UCSD-AML1 (cell line): ENCODE measurements at regions not wholly inside any gene's neighbourhood (a gene's known extent, or its start where the extent isn't known, plus 50 kb on each side); places are given as distances from the start of the nearest gene placed in this dataset.

ENCODE experiments used
- DNase-seq: peaks from one replicate; lab custom pipeline; 2025; ENCODE audit not compliant: unreplicated experiment; lab: John Stamatoyannopoulos, UW

DNA sequence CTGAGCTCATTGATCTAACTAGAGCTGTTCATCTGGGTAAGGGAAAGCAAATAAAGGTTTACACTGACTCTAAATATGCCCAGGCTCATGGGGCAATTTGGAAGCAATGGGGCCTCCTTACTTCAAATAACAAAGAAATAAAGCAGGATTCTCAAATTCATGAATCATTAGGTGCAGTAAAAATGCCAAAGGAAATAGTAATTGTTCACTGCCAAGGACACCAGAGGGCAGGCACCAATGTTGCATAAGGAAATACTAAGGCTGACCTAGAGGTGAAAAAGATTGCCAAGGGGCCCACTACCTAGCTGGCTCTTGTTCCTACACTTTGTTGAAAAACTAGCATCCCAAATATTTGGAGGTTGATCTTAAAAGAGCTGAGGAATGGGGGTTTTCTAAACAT lies 1686.7 kb upstream of the MIR17HG start:
- no peak for DNase-seq

DNA sequence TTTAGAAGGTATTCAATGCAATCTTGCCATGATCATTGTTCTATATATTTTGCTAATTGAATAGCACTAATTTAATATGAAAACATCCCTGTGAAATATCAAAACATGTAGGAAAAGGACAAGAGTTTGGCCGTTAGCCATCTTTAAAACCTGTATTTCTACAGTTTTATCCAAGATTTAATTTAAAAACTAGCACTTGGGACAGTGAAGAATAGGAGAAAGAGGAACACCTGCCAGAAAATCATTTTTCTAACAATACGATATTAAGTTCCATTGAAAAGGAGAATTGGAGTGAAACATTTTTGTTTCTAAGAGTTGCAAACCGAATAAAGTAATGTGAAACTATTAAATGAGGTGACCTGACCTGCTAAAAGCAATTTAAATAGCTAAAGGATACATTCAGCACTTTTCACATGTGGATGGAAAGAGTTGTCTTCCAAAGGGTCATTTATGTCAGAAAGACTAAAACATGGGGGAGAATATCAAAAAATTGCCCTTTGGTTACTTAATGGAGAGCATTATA lies 1673.6 kb upstream of the MIR17HG start:
- no peak for DNase-seq

DNA sequence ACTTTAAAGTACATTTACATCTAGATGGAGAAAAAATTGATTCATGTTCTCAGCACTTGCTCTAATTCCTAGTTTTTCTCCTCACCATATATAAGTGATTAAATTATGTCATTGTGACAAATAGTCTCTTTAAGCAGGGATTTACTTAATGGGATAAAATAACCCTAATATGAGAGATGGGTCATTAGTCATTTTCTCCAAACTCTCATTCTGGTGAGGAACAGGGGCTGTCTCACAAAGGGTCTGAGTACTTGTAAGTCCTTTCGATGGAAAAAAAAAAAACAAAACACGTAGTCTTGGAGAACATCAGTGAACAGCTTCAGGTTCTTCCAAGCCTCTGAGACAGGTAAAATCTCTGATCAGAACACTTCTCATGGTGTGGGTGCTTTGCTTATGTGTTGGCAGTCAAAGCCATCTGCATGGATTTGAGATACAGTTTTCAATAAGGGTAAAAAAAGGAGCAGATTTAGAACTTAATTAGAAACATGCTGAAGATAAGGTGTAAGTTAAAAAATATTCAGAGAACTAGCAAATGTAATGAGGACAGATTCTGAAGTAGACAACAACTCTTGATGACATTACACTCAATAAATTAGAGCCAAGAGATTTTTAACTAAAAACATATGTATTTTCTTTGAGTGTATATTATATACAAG lies 1668.9 kb upstream of the MIR17HG start:
- DNase-seq, result no peak

DNA sequence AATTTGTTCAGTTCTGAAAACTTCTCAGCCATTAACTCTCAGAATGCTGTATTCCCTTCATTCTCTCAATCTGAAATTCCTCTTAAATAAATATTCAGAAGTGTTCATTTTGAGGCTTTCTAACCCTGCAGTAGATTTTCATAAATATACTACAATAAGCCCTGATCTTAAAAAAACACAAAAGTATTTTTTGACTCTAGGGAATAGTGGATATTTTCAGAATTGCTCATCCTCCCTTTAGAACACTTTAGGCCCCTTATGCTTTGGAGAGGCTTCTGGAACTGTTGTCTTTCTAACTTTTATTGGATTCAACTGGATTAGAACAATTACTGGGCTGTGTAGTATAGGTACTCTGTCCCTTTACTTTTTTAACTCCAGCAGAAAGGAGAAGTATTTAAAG lies 1662.6 kb upstream of the MIR17HG start:
- DNase-seq, result no peak

DNA sequence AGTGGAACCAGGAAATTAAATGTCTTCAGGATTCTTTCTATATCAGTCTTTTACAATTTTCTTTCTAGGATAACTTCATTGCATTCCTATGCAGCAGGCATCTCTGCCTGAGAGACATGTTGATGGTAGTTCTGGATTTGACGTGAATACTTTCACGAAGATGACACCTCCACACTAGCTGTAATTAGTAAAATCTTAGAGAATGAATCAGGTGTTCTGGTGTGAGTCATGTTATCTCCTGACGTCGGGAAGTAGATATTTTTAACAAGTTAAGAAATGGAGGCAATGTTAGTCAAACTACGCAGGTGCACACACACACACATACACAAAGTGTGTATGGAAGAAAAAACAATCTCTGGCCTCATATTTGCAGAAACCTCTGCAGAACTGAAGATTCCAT lies 1661.3 kb upstream of the MIR17HG start:
- no peak for DNase-seq

DNA sequence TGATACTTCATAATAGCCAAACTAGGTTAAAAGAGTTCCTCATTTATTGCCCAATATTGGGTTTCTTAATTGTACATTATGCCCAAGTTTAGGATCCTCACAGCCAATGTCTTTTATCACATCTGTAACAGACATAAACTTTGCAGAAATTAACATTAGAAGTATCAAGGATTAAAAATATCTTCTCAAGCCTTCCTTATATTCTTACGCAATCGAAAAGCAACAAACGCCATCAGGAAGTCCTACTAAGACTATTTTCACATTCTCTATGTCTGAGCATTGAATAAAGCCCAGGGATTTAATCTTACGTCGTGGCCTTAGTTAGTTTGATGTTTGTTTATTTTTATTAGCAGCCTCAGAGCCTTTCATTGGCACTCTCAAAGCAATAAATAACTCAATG lies 1660.4 kb upstream of the MIR17HG start:
- DNase-seq, result no peak

DNA sequence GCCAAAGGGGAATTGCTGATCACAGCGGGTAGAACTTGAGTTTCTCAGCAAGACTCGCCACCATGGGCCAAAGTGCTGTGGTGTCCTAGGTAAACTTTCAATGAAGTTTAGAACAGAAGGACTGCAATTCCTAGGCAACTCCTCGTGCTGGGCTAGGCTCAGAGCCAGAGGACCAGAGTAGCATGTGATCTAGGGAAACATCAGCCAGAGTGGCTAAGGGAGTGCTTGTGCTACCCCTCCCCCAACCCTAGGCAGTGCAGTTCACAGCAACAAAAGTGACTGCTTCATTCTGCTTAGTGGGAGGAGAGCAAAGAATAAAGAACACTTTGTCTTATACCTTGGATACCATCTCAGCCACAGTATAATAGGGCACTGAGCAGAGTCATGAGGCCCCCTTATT lies 1658.6 kb upstream of the MIR17HG start:
- DNase-seq, result no peak

DNA sequence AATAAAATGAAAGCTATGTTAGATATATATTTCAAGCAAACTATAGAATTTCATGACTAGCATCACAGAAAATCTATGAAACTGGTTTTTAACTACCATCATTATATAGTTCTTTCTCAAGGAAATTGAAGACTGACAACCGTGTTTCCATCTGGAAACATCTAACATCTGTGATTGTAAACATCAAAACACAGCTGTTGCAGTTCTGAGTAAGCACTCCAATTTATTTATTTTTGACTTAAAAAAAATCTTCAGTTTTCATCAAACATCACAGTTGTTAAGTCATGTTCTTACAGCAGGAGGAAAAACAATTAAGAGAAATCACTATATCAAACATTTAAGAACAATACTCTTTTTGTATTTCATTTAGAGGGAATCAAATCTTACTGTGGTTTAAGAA lies 1653.0 kb upstream of the MIR17HG start:
- DNase-seq, result no peak

DNA sequence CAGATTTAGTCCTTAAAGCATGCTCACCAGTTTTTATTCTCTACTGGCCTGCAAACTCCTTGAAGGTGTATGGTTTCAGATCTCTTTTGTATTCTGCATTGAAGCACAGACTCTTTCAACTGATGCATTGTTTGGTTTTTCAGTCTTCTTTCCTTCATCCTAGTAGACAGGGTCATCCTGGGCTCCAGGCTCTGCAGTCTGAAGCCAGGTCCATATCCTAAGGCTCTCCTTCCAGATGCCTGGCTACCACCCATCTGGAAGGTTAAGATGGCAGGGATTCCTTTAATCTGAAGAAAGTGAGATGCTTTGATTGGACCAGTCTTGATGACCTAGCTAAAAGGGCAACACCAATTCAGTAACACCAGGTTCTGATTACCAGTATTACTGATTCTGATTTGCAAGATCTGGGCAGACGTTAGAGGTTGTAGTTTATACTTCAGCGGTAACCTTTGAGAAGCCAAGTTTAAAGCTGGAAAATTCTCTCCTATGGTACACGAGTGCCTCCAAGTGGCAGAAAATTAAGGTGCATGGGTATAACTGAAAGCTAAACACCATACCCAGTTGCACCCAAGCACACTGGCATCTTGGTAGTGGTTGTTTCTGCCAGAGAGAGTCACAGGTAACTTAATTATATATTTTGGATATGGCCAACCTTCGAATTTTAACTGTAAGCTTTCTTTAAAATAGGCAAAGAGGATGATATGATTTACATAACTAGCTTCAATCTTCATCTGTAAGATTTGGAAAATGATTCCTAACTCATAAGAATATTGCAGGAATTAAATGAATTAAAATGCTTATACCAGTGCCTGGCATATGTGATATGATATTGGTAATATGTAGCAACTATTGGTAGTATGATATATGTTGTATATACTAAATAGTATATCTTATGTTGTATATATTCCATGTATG lies 1651.9 kb upstream of the MIR17HG start:
- no peak for DNase-seq

DNA sequence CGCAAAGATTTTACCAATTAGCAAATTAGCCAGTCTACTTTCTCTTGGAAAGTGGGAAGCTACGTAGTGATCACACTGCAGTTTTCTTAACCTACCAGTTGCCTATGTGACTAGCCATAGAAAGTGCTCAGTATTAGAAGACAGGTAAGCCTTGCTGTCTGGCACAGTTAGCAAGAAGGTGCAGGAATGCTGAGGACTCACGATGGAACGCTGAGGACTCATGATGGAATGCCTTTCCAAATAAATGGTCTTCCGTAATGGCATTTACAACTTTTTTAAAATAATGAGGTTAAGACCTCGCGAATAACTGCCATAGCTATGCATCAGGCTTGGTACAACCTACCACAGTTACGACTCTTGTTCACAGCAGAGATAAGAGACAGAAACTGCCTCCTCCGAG lies 1645.6 kb upstream of the MIR17HG start:
- no peak for DNase-seq

DNA sequence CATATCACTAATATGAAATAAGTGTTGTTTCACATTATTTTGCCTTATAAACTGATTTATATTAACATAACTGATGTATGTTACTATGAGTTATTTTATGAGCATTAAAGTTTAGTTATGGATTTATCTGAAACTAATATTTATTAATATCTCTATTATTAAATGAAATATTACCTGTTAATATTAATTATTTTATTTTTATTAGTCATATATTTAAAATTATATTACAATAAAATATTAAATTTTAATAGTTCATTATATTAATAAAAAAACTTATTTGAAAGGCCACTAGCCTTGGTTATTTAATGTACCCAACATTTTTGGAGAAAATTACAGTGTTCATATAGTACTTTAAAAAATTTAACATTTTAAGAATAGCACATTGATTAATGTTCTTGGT lies 1643.4 kb upstream of the MIR17HG start:
- no peak for DNase-seq

DNA sequence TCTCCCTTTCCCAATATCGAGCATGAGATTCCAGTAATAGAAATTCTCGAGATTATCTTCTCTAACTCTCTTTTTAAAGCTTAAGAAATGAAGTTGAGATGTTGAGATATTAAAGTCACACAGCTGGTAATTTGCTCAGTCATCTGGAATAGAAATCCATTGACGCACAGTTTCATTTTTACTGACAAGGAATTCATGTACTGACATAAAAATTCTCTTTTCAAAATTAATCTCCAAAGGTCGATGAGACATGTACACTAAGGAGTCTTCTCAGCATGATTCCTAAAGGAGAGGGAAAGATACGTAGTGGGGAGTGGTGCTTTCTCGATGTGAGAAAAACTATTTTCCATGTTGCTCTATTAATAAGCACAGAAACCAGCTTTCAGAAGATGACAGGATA lies 1639.5 kb upstream of the MIR17HG start:
- no peak for DNase-seq

DNA sequence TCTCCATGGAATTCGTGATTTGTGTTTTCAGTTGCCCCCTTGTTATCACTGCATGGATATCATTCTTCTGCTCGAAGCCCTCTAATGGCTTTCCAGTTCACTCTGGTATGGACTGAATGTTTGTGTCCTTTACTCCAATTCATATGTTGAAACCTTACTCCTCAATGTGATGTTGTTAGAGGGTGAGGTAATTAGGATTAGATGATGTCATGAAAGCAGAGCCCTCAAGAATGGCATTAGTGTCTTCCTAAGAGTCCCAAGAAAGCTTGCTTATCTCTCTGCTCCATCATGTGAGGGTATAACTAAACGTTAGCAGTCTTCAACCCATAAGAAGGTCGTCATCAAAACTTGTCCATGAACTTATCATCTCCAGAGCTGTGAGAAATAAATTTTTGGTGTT lies 1626.3 kb upstream of the MIR17HG start:
- no peak for DNase-seq

DNA sequence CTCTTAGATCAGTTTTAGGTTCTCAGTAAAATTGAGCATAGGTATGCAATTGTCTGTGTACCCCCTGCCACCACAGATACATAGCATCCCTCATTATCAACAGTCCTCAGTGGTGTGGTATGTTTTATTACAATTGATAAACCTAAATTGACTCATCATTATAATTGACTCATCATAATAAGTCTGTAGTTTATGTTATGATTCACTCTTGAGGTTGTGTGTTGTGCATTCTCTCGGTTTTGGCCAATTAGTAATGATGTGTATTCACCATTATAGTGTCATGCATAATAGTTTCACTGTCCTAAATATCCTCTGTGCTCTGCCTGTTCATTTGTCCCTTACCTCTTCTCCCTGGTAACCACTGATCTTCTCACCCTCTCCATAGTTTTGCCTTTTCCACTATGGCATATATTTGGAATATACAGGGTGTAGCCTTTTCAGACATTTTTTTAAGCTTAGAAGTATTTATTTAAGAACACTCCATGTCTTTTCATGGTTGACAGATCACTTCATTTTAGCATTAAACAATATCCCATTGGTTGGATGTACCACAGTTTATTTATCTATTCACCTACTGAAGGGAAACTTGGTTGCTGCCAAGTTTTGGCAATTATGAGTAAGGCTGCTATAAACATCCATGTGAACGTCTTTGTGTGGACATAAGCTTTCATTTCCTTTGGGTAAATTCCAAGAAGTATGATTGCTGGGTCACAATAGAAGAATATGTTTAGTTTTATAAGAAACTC lies 1620.6 kb upstream of the MIR17HG start:
- no peak for DNase-seq

DNA sequence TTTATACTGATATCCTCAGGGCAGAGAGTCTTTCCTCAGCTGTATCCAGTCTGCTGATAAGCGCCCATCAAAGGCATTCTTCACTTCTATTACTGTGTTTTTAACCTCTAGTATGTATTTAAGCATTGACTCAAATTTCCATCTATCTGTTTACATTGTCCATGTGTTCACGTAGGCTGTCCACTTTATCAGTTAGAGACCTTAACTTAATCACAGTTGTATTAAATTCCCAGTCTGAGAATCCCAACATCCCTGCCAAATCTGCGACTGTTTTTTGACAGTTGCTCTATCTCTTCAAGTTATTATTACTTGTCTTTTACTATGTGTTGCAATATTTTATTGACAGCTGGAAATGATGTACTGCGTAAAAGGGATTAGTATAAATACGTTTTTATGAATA lies 1613.7 kb upstream of the MIR17HG start:
- DNase-seq, result no peak

DNA sequence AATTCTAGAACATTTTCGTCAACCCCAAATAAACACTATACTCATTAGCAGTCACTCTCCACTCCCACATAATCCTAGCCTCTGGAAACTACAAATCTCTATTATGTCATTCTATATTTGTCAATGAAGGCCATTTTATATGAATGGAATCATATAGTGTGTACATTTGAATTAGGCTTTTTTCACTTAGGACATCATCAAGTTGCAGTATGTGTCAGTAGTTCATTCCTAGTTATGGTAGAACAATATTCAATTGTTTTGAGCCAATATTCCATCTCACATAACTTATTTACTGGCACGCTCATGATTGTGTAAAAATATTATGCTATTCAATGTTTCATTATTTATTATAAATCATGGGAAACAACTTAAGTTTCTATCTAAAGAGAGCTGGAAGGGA lies 1610.4 kb upstream of the MIR17HG start:
- no peak for DNase-seq

DNA sequence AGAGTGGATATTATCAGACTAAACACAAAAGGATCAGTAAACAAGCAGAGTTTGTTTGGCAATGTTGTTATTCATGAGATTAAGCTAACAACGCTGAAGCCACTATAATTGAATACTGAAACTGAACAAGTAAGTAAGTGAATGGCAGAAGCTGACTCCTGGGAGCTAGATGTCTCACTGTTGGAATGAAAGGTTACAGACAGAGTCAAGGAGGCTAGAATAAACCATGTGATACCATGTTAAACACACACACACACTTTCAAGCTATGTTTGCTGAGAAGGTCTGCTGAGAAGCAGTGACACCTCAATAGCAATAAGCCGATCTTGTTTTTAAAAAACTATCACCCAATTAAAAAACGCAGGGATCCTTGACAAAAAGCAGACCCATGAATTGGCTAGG lies 1609.4 kb upstream of the MIR17HG start:
- DNase-seq, result no peak

DNA sequence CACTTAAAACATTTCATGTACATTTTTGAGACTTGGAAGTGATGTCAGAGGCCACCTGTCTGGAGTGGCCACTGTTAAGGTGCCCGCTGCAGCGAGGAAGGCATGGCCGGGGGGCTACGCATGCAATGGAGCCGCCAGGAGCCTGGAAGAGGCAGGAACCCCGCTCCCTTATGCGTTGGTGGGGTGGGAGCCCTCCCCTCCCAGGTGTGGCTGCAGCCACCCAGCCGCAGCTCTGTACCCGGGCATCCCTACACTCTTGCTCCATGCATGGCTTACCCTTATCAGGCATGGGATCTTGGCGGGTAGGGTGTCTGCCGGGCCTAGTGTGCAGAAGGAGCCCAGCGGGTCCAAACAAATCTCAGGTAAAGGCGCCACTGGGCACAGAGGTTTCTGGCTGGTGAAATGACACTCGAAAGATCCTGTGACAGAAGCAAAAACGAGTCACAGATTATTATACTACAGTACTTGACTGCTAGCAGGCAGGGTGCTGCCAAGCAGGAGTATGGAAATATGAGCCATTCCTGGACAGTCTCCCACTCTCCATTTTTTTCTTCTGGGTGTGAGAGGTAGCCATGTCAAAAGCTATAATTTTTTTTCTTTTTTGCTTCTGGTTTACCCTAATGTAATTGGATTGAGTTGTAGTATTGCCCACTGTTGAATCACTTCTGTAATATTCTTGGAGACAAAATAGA lies 1606.3 kb upstream of the MIR17HG start:
- DNase-seq, result no peak

DNA sequence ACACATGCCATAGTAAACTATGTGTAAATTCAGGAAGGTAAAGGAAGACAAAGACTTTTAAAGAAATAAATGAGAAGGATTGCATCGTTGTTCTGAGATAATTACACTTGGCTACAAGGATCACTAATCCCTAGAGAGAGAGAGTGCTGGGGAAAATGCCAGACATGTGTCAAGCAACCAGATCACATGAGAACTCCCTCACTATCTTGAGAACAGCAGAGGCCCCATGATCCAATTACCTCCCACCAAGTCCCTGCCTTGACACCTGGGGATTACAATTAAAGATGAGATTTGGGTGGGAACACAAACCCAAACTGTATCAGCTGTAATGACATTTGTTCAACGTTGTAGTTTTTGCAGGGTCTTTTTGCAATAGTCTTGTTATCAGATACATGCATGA lies 1600.9 kb upstream of the MIR17HG start:
- no peak for DNase-seq

DNA sequence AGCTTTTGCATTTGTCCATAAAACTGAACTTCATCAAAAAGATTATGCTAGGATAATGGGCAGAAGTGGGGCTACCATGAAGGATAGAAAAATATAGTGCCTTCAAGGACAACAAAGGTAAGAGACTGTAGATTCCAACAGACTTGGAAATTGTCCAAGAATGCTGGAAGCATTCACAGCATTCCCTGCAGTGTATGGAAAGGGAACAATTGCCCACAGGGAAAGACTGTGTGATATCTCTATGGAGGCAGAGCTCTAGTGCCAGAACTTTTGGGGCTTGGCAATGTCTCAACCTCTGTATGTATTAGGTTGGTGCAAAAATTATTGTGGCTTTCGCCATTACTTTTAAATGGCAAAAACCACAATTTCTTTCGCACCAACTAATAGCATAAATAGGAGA lies 1598.8 kb upstream of the MIR17HG start:
- DNase-seq, result no peak

DNA sequence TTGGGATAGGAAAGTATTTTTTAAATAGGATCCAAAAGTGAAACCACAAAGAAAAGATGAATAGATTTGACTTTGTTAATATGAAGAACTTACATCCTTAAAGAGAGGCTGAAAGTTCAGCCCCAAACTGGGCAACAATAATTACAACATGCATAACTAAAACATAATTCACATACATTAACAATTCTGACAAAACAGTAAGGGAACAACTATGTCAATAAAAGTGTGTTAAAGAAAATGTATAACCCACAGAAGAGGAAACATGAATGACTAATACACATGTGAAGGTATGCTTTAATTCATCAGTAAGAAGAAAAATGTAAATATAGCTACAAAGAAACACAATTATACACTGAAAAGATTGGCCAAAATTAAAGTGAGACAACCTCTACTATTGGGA lies 1597.6 kb upstream of the MIR17HG start:
- no peak for DNase-seq
